ENCODE measurements at regions not wholly inside any gene's neighbourhood (a gene's known extent, or its start where the extent isn't known, plus 50 kb on each side); places are given as distances from the start of the nearest gene placed in this dataset.

DNA sequence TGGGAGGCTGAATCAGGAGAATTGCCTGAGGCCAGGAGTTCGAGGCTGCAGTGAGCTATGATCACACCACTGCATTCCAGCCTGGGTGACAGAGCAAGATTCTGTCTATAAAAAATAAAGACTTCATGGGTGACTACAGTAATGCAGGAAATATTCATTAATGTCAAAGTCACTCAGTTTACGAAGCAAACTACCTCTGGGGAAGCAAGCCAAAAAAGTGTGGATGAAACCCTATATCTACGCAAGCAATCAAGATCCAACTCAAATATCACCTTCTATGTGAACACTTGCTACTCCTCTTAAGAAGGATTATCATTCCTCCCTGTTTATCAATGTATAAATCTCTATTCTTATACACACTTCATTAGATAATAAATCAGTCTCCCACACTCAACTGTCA lies 434.8 kb downstream of the SETD4 start:
- TF ChIP-seq, protein P1, sequence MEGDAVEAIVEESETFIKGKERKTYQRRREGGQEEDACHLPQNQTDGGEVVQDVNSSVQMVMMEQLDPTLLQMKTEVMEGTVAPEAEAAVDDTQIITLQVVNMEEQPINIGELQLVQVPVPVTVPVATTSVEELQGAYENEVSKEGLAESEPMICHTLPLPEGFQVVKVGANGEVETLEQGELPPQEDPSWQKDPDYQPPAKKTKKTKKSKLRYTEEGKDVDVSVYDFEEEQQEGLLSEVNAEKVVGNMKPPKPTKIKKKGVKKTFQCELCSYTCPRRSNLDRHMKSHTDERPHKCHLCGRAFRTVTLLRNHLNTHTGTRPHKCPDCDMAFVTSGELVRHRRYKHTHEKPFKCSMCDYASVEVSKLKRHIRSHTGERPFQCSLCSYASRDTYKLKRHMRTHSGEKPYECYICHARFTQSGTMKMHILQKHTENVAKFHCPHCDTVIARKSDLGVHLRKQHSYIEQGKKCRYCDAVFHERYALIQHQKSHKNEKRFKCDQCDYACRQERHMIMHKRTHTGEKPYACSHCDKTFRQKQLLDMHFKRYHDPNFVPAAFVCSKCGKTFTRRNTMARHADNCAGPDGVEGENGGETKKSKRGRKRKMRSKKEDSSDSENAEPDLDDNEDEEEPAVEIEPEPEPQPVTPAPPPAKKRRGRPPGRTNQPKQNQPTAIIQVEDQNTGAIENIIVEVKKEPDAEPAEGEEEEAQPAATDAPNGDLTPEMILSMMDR (IDR thresholded peaks at IDR 0.05): no peak
- no peak for TF ChIP-seq POLR2A (IDR thresholded peaks at IDR 0.05)
